Activated naive CD8-positive, alpha-beta T cell treated with anti-CD3 and anti-CD28 coated beads, Interleukin-2, amount 50 U/mL, for 16 hours (primary cell): ENCODE measurements at regions not wholly inside any gene's neighbourhood (a gene's known extent, or its start where the extent isn't known, plus 50 kb on each side); places are given as distances from the start of the nearest gene placed in this dataset.

Experiments
- DNase-seq: peaks from one replicate; pipeline ENCODE4 v3.0.0-alpha.2; 2020; ENCODE audit warnings: low read depth, low spot score

- no peak for DNase-seq
These were observed 226.8 kb downstream of the MC4R start for GRCh38 chr18:60145776-60146175.

GRCh38 chr18:60134806-60135205 is 235.0 kb downstream of the PMAIP1 start:
- DNase-seq: no peak

- DNase-seq: no peak
These were observed 230.5 kb downstream of the PMAIP1 start for GRCh38 chr18:60130284-60130683.

- DNase-seq: no peak
These were observed 223.2 kb downstream of the PMAIP1 start for GRCh38 chr18:60123031-60123430.

- DNase-seq: no peak
These were observed 222.5 kb downstream of the PMAIP1 start for GRCh38 chr18:60122339-60122738.

GRCh38 chr18:60120231-60120750 is 220.5 kb downstream of the PMAIP1 start:
- no peak for DNase-seq

GRCh38 chr18:60117321-60117720 is 217.5 kb downstream of the PMAIP1 start:
- no peak for DNase-seq

GRCh38 chr18:60113396-60113795 is 213.6 kb downstream of the PMAIP1 start:
- no peak for DNase-seq

GRCh38 chr18:60112369-60112768 is 212.6 kb downstream of the PMAIP1 start:
- DNase-seq: no peak

GRCh38 chr18:60111525-60111924 is 211.7 kb downstream of the PMAIP1 start:
- no peak for DNase-seq

- DNase-seq: no peak
These were observed 211.0 kb downstream of the PMAIP1 start for GRCh38 chr18:60110836-60111235.

- DNase-seq: no peak
These were observed 201.0 kb downstream of the PMAIP1 start for GRCh38 chr18:60100778-60101177.

- no peak for DNase-seq
These were observed 199.9 kb downstream of the PMAIP1 start for GRCh38 chr18:60099709-60100108.

- no peak for DNase-seq
These were observed 196.6 kb downstream of the PMAIP1 start for GRCh38 chr18:60096428-60096827.

GRCh38 chr18:60092073-60092472 is 192.3 kb downstream of the PMAIP1 start:
- no peak for DNase-seq

GRCh38 chr18:60090170-60090569 is 190.4 kb downstream of the PMAIP1 start:
- no peak for DNase-seq

GRCh38 chr18:60082790-60083189 is 183.0 kb downstream of the PMAIP1 start:
- no peak for DNase-seq

- DNase-seq: no peak
These were observed 182.5 kb downstream of the PMAIP1 start for GRCh38 chr18:60082282-60082681.

- DNase-seq: no peak
These were observed 175.7 kb downstream of the PMAIP1 start for GRCh38 chr18:60075477-60075876.

GRCh38 chr18:60070631-60071030 is 170.8 kb downstream of the PMAIP1 start:
- DNase-seq: no peak

- DNase-seq: no peak
These were observed 169.3 kb downstream of the PMAIP1 start for GRCh38 chr18:60069145-60069544.

- no peak for DNase-seq
These were observed 167.8 kb downstream of the PMAIP1 start for GRCh38 chr18:60067426-60068210.

GRCh38 chr18:60066219-60066975 is 166.6 kb downstream of the PMAIP1 start:
- no peak for DNase-seq
